ENCODE measurements at regions not wholly inside any gene's neighbourhood (a gene's known extent, or its start where the extent isn't known, plus 50 kb on each side); places are given as distances from the start of the nearest gene placed in this dataset.

- H3K4me1 Mint-ChIP-seq = no peaks in the 10 kb centered on the region
- H3K4me3 Mint-ChIP-seq = no peak overlapping the region
- H3K36me3 Mint-ChIP-seq (ENCODE audit: low read depth) = no peaks in the 10 kb centered on the region
- no peak overlapping the region for H3K27ac Mint-ChIP-seq
- no peak for ATAC-seq (replicated peaks)
- H3K9me3 Mint-ChIP-seq = no peaks in the 10 kb centered on the region
- peaks cover 9% of the 10 kb centered on the region for H3K27me3 Mint-ChIP-seq
These were observed 115.0 kb downstream of the UBE2U start for GRCh38 chr1:64318428-64318827.

DNA sequence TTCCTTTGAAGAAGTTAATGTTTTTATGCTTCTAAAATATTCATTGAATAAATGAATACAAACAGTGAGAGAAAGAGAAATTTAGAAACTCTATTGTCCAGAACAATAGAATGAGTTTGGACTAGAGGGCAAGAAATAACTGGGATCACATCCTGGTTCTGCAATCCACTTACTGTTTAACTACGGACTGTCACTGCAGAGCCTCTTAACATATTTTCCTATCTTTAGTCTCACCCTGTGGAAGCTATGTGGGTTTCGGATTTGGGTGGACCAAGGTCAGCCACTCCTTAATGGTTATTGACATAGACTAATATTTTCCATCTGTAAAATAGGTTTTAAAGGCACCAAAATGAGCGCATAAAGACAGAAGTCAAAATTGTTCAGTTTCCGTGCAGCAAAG, 116.6 kb downstream of the UBE2U start:
- Mint-ChIP-seq H3K9me3 (no peaks in the 10 kb centered on the region), H3K27me3 (peaks cover 9% of the 10 kb centered on the region), H3K4me3 (no peak overlapping the region), H3K4me1 (no peaks in the 10 kb centered on the region), H3K27ac (no peak overlapping the region), H3K36me3 (ENCODE audit: low read depth) (no peaks in the 10 kb centered on the region)
- no peak for ATAC-seq (replicated peaks)

GRCh38 chr1:64320470-64320869, 117.0 kb downstream of the UBE2U start:
- Mint-ChIP-seq H3K27me3 (peaks cover 9% of the 10 kb centered on the region), H3K36me3 (ENCODE audit: low read depth) (no peaks in the 10 kb centered on the region), H3K4me1 (no peaks in the 10 kb centered on the region), H3K27ac (no peak overlapping the region), H3K4me3 (no peak overlapping the region), H3K9me3 (no peaks in the 10 kb centered on the region)
- ATAC-seq (replicated peaks) = no peak

DNA sequence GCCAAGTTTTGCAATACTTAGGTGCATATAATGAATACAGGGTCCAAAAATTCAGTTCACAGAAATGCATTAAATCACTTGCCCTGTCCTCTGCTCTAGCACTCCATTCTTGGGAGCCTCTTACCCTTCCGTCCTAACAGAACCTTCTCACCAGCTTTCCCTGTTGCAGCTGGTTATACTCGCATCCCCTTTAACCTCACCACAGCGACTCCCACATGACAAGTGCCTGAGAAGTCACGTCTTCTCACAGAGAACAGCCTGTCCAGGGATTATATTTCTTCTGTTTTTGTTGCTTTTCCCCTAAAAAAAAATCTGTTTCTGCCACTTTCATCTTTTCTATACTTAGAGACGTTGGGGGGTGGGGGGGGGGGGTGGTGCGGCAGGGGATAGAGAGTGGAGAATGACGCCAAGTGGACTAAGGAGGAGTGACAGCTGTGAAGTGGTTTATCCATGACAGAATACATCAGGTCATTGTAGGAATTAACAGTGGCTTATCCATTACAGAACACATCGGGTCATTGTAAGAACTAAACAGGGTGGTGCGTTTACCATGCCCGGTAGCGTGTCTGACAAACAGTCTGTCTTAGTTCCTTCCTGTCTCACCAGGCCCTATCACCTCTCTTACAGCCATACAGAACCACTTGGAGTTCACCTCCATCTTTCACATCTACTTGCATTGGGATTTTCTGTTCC, 117.6 kb downstream of the UBE2U start:
- H3K27ac Mint-ChIP-seq = no peak overlapping the region
- no peaks in the 10 kb centered on the region for H3K9me3 Mint-ChIP-seq
- H3K4me1 Mint-ChIP-seq = no peaks in the 10 kb centered on the region
- peaks cover 9% of the 10 kb centered on the region for H3K27me3 Mint-ChIP-seq
- H3K36me3 Mint-ChIP-seq (ENCODE audit: low read depth) = no peaks in the 10 kb centered on the region
- ATAC-seq (replicated peaks) = no peak
- H3K4me3 Mint-ChIP-seq = no peak overlapping the region

- no peaks in the 10 kb centered on the region for H3K4me1 Mint-ChIP-seq
- ATAC-seq (replicated peaks) = no peak
- H3K9me3 Mint-ChIP-seq = no peaks in the 10 kb centered on the region
- no peaks in the 10 kb centered on the region for H3K36me3 Mint-ChIP-seq (ENCODE audit: low read depth)
- H3K4me3 Mint-ChIP-seq = no peak overlapping the region
- H3K27ac Mint-ChIP-seq = no peak overlapping the region
- peaks cover 13% of the 10 kb centered on the region for H3K27me3 Mint-ChIP-seq
These were observed 119.6 kb downstream of the UBE2U start for GRCh38 chr1:64323054-64323453.

GRCh38 chr1:64323882-64324281, 120.5 kb downstream of the UBE2U start:
- no peak for ATAC-seq (replicated peaks)
- Mint-ChIP-seq H3K27ac (no peak overlapping the region), H3K27me3 (peaks cover 16% of the 10 kb centered on the region), H3K4me3 (no peak overlapping the region), H3K9me3 (no peaks in the 10 kb centered on the region), H3K36me3 (ENCODE audit: low read depth) (no peaks in the 10 kb centered on the region), H3K4me1 (no peaks in the 10 kb centered on the region)

DNA sequence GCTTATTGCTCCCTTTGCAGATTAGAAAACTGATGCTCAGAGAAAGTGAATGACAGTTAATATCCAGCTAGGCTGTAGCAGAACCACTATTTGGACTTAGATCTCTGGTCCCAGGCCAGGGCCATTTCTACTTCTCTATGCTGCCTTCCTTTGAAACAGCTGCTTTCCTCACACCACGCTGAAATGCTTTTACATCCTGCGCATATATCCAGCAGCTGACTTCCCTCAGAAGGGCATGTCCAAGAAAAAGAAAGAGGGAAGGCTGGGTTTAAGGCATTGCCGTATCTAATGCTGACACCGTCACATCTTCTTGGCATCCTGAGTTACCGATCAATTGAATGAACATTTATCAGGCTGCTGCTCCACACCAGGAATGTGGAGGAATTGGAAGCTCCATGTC, 122.4 kb downstream of the UBE2U start:
- no peak for ATAC-seq (replicated peaks)
- no peak overlapping the region for H3K27ac Mint-ChIP-seq

GRCh38 chr1:64327119-64327518, 123.7 kb downstream of the UBE2U start:
- H3K36me3 Mint-ChIP-seq (ENCODE audit: low read depth) = no peaks in the 10 kb centered on the region
- no peak overlapping the region for H3K4me3 Mint-ChIP-seq
- ATAC-seq (replicated peaks) = no peak
- peaks cover 13% of the 10 kb centered on the region for H3K27me3 Mint-ChIP-seq
- no peaks in the 10 kb centered on the region for H3K4me1 Mint-ChIP-seq
- no peak overlapping the region for H3K27ac Mint-ChIP-seq
- no peaks in the 10 kb centered on the region for H3K9me3 Mint-ChIP-seq

More for the DNA sequence above, 122.4 kb downstream of the UBE2U start:
- Mint-ChIP-seq H3K4me1 (no peaks in the 10 kb centered on the region), H3K4me3 (no peak overlapping the region), H3K36me3 (ENCODE audit: low read depth) (no peaks in the 10 kb centered on the region), H3K27me3 (peaks cover 16% of the 10 kb centered on the region), H3K9me3 (no peaks in the 10 kb centered on the region)

- Mint-ChIP-seq H3K4me3 (no peak overlapping the region), H3K9me3 (no peaks in the 10 kb centered on the region), H3K27me3 (peaks cover 8% of the 10 kb centered on the region), H3K4me1 (no peaks in the 10 kb centered on the region), H3K36me3 (ENCODE audit: low read depth) (no peaks in the 10 kb centered on the region), H3K27ac (no peak overlapping the region)
- ATAC-seq (replicated peaks) = no peak
These were observed 124.8 kb downstream of the UBE2U start for GRCh38 chr1:64328193-64328592.

DNA sequence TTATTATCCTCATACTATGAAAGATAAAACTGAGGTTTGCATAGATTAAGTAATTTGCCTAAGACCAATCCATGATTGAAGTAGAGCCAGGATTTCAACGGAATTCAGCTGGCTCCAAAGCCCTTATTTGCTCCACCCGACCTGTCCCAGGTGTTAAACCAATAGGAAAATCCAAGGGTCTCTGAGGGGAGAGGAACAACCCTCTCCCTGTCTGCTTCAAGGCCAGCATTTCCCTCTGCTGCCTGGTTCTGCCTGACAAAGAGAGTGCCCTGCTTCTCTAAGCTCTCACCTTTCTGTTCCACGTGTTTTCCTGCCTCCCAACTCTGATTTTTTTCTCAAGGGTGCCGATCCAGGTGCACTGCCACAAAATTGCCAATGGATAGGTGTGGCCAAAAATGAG, 127.4 kb downstream of the UBE2U start:
- H3K27me3 Mint-ChIP-seq = peaks cover 11% of the 10 kb centered on the region
- no peak overlapping the region for H3K4me3 Mint-ChIP-seq
- H3K4me1 Mint-ChIP-seq = no peaks in the 10 kb centered on the region
- H3K36me3 Mint-ChIP-seq (ENCODE audit: low read depth) = no peaks in the 10 kb centered on the region
- ATAC-seq (replicated peaks) = no peak
- H3K9me3 Mint-ChIP-seq = no peaks in the 10 kb centered on the region
- no peak overlapping the region for H3K27ac Mint-ChIP-seq

GRCh38 chr1:64335636-64336035, 132.2 kb downstream of the UBE2U start:
- no peaks in the 10 kb centered on the region for H3K36me3 Mint-ChIP-seq (ENCODE audit: low read depth)
- H3K27ac Mint-ChIP-seq = no peak overlapping the region
- H3K4me1 Mint-ChIP-seq = no peaks in the 10 kb centered on the region
- no peak overlapping the region for H3K4me3 Mint-ChIP-seq
- H3K27me3 Mint-ChIP-seq = peaks cover 8% of the 10 kb centered on the region
- H3K9me3 Mint-ChIP-seq = no peaks in the 10 kb centered on the region
- ATAC-seq (replicated peaks) = no peak

- peaks cover 12% of the 10 kb centered on the region for H3K27me3 Mint-ChIP-seq
- no peaks in the 10 kb centered on the region for H3K36me3 Mint-ChIP-seq (ENCODE audit: low read depth)
- H3K4me1 Mint-ChIP-seq = no peaks in the 10 kb centered on the region
- ATAC-seq (replicated peaks) = no peak
- no peak overlapping the region for H3K4me3 Mint-ChIP-seq
- no peak overlapping the region for H3K27ac Mint-ChIP-seq
- no peaks in the 10 kb centered on the region for H3K9me3 Mint-ChIP-seq
These were observed 132.5 kb upstream of the CACHD1 start for GRCh38 chr1:64337475-64337874.

DNA sequence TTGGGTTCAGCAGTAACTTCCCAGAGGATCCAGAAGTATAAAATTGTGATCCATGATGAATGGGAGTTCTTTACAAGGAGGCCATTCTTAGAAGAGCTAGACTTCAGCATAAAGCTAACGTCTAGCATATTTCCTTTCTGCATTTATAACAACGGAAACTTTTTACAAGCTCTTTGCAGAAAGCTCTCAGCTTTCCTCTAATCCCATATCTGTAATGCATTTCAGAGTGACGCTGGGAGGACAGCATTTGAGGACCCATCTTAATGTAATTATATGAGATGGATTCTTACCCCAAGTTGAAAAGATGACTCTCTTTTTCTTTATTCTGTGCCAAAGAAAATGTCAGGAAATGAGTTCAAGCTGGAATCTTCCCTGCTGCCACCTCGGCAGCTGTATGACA, 132.0 kb upstream of the CACHD1 start:
- Mint-ChIP-seq H3K4me3 (no peak overlapping the region), H3K27me3 (peaks cover 15% of the 10 kb centered on the region), H3K4me1 (no peaks in the 10 kb centered on the region), H3K9me3 (no peaks in the 10 kb centered on the region), H3K36me3 (ENCODE audit: low read depth) (no peaks in the 10 kb centered on the region), H3K27ac (no peak overlapping the region)
- ATAC-seq (replicated peaks) = no peak

DNA sequence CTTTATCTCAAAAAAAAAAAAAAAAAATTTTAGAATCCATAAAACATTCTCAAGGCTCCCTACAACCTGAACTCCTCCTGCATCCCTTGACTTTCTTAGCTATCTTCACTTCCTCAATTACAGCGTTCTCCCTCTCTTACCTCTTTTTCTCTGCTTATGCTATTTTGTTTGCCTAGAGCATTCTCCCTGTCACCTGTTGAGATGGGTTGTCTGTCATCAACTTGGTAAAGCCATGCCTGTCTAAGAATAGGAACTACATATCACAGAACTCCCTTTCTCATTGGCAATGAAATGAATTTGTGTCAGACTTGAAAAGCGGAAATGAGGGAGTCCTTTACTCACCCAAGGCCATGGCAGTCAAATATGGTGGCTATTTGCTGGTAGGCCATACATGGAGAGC, 129.6 kb upstream of the CACHD1 start:
- H3K27ac Mint-ChIP-seq = no peak overlapping the region
- H3K9me3 Mint-ChIP-seq = no peaks in the 10 kb centered on the region
- no peaks in the 10 kb centered on the region for H3K36me3 Mint-ChIP-seq (ENCODE audit: low read depth)
- peaks cover 16% of the 10 kb centered on the region for H3K27me3 Mint-ChIP-seq
- no peak overlapping the region for H3K4me3 Mint-ChIP-seq
- no peaks in the 10 kb centered on the region for H3K4me1 Mint-ChIP-seq
- ATAC-seq (replicated peaks) = no peak

DNA sequence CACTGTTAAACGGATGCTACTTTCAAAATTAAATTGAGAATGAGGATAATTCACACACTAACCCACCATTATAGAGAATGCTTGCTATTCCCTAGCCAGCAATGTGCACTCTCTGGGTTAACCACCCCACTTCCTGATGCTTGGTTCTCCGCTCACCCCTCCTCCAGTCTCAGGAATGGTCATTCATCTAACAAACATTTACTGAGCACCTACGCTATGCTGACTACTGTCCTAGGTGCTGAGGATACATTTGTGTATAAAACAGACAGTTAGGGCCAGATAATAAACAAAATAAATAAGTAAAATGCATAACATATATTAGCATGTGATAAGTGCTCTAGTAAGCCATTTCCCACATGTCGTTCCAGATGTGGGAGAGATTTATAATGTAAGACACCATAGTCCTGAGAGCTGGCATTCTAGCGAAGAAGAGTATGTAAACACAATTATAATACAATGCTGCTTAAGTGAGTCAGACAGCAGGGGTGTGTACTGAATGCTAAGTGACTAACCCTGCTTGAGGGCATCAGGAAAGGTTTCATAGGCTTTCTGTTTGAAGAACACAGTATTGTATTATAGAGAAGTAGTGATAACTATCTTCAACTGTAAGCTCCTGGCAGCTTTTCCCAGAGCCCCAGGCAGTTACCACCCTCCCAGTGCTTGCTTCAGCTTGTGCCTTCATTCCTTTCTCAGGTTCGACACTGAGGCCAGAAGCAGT, 126.7 kb upstream of the CACHD1 start:
- Mint-ChIP-seq H3K9me3 (no peaks in the 10 kb centered on the region), H3K27ac (no peak overlapping the region), H3K4me1 (no peaks in the 10 kb centered on the region), H3K4me3 (no peak overlapping the region), H3K36me3 (ENCODE audit: low read depth) (no peaks in the 10 kb centered on the region), H3K27me3 (peaks cover 17% of the 10 kb centered on the region)
- no peak for ATAC-seq (replicated peaks)

Data from activated T-helper 17 cell treated with anti-CD3 and anti-CD28 coated beads, Interleukin-2, amount 50 U/mL, for 72 hours (primary cell).